ENCODE measurements at regions not wholly inside any gene's neighbourhood (a gene's known extent, or its start where the extent isn't known, plus 50 kb on each side); places are given as distances from the start of the nearest gene placed in this dataset.

- no peak for TF ChIP-seq CTCF (IDR thresholded peaks at IDR 0.05)
- TF ChIP-seq POLR2AphosphoS5 (IDR thresholded peaks at IDR 0.05), result no peak
Measured at GRCh38 chr2:164363646-164364045, 257.6 kb downstream of the GRB14 start.
